ENCODE measurements at regions not wholly inside any gene's neighbourhood (a gene's known extent, or its start where the extent isn't known, plus 50 kb on each side); places are given as distances from the start of the nearest gene placed in this dataset.
A peak's percentile ranks its signal among the peaks of the same experiment; 100 is the strongest.

DNA sequence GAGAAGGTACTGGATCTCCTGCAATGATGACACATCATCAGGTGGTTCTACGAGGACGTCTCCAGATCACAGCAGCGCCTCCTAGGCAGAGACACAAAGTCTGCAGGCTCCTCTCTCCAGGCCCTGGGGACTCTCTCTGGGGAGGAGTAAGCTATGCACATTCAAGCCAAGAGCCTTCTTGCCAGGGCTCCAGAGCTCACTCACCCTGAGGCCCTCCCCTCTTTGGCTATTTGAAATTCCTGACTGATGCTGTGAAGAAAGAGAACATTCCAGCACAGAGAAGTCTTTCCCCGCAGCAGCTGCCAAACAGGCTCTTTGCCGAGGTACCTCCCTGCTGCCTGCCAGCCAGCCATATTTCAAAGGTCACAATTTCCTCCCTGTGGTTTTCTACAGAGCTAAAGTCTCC lies 204.9 kb downstream of the CSNK2A3 start (continued):
- TF ChIP-seq KDM1A (IDR thresholded peaks at IDR 0.05; ENCODE audit: borderline replicate concordance, low read length) (no peak), RXRA (IDR thresholded peaks at IDR 0.05; ENCODE audit: insufficient read depth, low read depth, low read length) (no peak), BACH1 (IDR thresholded peaks at IDR 0.05; ENCODE audit: low read length) (no peak), YY1 (IDR thresholded peaks at IDR 0.05; ENCODE audit: low read depth, low read length) (no peak), POLR2AphosphoS5 (IDR thresholded peaks at IDR 0.05; ENCODE audit: low read depth, low read length) (no peak), NANOG (IDR thresholded peaks at IDR 0.05; ENCODE audit: insufficient read depth, low read depth, low read length, poor library complexity, severe bottlenecking) (no peak), CBX5 (IDR thresholded peaks at IDR 0.05; ENCODE audit: low read depth, low read length) (no peak), SP2 (IDR thresholded peaks at IDR 0.05; ENCODE audit: low read length) (no peak), POU5F1 (IDR thresholded peaks at IDR 0.05; ENCODE audit: low read depth, low read length) (no peak), TAF7 (optimal IDR thresholded peaks at IDR 0.05; ENCODE audit: borderline replicate concordance, low read depth, low read length) (no peak), ZNF274 (IDR thresholded peaks at IDR 0.05; ENCODE audit: borderline replicate concordance, extremely low read depth, low read length) (no peak), POLR2A (IDR thresholded peaks at IDR 0.05; ENCODE audit: control extremely low read depth in 1 of 2, low read depth in 2 of 2, low read length in 2 of 2) (no peak)
- TF ChIP-seq, protein P1, sequence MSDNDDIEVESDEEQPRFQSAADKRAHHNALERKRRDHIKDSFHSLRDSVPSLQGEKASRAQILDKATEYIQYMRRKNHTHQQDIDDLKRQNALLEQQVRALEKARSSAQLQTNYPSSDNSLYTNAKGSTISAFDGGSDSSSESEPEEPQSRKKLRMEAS (IDR thresholded peaks at IDR 0.05) = no peak
- TF ChIP-seq, protein P2, sequence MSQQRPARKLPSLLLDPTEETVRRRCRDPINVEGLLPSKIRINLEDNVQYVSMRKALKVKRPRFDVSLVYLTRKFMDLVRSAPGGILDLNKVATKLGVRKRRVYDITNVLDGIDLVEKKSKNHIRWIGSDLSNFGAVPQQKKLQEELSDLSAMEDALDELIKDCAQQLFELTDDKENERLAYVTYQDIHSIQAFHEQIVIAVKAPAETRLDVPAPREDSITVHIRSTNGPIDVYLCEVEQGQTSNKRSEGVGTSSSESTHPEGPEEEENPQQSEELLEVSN (IDR thresholded peaks at IDR 0.05) = peak; percentile 43; the same call in 1 of the 2 replicates

All from H1 (cell line).